IPS-18c (cell line): ENCODE measurements at regions not wholly inside any gene's neighbourhood (a gene's known extent, or its start where the extent isn't known, plus 50 kb on each side); places are given as distances from the start of the nearest gene placed in this dataset.

Source experiments
- H3K4me3 ChIP-seq: 2 replicates; pipeline ENCODE4 v1.7.0; 2013; ENCODE audit warnings: low read depth, mild to moderate bottlenecking, low read length, moderate library complexity; ENCODE audit not compliant: insufficient read depth
- H3K9me3 ChIP-seq: one replicate; pipeline ENCODE4 v1.6.1; 2013; ENCODE audit warnings: mild to moderate bottlenecking, low read length, moderate library complexity; ENCODE audit not compliant: control insufficient read depth, insufficient read depth

DNA sequence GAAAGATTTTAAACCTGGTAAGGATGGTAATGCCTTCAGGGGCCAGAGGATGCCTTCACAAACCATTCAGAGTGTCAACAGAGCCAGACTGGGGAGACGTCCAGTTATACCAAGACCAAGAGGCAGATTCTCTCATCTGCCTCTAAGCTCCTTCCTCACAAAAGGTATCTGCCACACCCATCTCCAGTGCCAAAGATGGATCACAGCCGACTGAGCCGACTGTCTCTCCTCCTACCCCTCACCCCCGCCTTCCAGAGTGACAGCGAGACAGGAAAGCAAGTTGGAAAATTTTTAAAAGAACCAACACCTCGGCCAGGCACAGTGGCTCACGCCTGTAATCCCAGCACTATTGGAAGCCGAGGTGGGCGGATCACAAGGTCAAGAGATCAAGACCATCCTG is 79.1 kb upstream of the AKIP1 start:
- H3K9me3 ChIP-seq: no peaks in the 10 kb centered on the region
- H3K4me3 ChIP-seq: no peak overlapping the region

DNA sequence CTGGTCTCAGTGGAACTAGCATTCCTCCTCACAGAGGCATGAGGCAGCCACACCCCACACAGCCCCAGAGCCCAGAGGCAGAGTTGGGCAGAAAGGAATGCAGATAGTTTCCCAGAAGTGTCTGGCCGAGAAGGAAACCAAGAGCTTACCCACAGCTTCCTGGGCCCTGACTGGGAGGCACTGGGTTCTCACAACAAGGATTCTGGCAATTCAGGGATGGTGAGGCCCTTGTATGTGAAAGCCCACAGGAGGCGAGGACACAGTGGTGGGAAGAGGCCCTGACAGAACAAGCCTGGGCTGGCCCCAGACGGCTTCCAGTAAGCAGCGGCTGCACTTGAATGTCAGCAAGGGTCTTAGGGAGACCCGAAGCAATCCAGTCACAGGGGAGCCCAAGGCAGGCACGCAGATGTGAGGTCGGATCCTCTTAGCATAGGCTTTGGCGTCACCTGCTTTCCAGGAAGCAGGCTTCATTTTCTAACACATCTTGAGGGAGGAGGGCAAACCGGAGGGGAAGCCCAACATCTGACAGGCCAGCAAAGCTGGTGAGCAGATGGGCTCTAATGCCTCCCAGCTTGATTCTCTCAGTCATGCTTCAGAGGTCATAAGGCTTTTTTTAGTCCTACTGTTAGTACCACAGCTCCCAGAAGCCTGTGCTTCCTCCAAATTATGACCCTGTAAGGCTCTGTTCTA is 78.3 kb upstream of the AKIP1 start:
- H3K9me3 ChIP-seq: no peaks in the 10 kb centered on the region
- no peak overlapping the region for H3K4me3 ChIP-seq

DNA sequence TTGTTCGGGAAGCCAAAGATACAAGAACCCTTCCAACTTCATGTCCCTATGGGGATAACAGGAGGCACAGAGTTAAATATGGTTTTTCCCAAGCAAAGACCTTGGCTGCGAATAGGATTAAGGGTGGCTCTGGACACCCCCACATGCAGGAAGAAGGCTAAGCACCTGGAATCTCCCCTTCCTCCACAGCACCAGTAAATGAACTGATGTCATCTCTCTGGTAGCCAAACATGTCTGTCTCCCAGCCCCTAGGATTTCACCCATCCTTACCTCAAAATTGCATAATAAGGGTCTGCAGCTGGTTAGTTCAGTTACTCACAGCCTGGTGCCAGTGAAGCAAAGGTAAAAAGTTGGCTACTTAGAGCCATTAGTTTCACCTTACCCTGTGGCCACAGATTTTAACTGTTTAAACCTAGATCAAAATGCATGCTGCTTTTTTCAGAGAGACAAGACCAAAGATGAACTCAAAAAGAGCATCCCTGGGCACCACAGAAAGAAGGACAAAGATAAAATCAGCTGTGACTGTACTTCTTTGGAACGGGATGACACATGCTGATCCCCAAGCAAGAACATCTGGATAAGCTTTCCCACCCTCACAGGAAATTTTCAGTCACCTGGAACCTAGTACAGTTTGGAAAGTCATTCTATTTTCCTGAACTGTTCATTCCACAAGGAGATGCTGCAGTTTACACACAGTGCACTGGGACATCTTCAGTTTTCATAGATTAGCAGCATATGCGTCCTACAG is 77.2 kb upstream of the AKIP1 start:
- H3K9me3 ChIP-seq: no peaks in the 10 kb centered on the region
- H3K4me3 ChIP-seq: no peak overlapping the region

DNA sequence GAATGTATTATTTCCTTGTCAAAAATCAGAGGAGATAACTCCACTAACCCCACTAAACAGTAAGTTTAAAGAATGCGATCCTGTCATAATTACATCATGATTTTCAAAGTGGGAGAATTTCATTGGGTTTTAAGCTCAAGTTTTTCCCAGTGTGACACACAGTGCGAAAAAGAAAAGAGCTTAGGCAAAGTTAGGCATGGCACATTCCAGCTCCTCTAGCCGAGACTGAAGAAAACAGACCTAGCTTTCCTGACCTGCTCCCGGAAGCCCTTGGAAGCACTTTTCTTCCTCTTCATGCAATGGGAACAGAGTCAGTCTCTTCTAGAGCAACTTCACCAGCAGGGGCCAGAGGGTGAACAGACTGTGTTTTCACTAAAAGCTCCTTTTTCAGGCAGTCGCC is 76.6 kb upstream of the AKIP1 start:
- Histone ChIP-seq H3K9me3 (no peaks in the 10 kb centered on the region), H3K4me3 (no peak overlapping the region)

DNA sequence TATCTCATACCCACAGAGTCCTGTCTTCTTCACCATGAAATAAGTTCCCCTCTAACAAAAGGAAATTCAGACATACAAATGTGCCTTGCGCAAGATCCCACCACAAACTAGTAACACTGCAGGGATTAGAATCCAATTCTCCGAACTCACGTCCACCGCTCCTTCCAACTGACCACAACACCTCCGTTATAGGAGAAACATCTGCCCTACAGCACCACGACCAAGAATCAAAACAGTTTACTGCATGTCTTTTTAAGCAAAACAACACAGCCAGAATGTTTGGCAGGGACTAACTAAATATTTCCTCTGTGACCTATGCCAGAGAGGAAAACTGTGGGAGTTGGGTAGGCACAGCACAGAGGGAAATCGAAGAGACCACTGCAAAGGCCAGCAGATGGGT is 72.7 kb upstream of the AKIP1 start:
- H3K9me3 ChIP-seq: no peaks in the 10 kb centered on the region
- no peak overlapping the region for H3K4me3 ChIP-seq

DNA sequence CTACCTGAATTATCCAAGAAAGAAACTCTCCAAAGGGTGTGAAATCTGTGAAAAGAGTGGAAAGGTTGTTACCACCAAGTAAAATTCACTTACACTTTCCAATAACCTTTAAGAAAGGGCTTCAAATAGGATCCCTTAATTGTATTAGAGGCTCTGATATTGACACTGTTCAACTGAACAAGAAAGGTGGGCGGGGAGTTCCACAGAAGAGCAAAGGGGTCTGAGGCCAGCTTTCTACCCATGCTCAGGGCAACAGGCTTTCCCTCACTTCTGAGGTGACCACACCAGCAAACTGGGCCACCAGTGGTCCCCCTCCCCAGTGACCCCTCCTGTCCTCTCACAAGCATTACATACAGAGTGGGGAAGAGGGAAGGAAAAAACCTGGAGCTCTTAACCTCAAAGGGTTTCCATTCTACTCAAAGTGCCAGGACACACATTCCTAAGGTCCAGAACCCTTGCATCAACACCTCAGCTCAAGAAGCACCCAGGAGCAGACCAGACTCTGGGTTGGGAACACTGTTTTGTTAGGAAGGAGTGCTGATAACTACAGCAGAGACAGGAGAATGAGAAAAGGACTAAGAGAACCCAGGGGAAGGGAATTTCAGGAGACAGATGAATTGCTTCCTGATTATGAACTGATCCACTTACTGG is 71.6 kb upstream of the AKIP1 start:
- Histone ChIP-seq H3K9me3 (no peaks in the 10 kb centered on the region), H3K4me3 (no peak overlapping the region)

DNA sequence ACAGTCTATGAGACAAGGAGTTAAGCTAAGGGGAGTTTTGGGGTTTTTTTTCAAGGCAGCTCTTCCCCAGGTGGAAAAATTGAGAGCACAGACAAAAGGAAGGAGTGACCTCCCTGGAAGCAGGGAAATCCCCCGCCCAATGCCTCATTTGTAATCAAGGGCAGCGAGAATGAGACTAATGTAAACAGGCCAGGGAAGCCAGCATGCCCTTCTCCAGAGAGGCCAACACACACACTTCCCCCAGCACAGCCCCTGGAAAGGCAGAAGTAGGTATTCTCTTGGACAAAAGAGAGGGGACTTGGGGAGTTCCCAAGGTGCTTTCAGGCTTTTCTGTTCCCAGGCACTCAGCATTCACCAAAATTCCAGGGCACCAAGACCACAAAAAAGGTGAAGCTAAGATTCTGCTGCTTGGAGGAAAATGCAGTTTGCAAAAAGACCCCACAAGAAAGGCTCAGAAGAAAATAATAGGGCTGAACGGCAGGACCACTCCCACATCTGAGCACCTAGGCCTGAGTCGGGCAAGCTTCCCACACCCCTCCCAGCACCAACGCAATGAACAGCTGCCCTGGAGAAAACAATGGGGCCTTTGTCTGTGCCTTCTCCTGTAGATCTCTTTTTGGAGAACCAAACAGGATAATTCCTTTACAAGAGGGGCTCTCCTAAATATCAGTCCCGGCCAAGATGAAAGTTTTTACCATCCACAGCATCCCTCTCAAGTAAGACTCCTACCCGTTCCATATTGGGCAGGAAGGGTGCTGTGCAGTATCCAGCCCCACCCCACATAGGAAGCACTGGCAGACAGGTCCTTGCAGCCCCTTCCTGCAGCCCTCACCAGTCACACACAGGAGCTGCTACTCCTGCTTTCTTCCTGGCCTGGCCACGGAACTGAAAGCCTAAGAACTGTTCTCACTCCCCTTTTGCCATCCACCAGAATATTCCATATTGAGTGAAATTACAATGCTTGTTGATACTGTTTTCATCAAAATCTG is 70.7 kb upstream of the AKIP1 start:
- Histone ChIP-seq H3K9me3 (no peaks in the 10 kb centered on the region), H3K4me3 (no peak overlapping the region)

DNA sequence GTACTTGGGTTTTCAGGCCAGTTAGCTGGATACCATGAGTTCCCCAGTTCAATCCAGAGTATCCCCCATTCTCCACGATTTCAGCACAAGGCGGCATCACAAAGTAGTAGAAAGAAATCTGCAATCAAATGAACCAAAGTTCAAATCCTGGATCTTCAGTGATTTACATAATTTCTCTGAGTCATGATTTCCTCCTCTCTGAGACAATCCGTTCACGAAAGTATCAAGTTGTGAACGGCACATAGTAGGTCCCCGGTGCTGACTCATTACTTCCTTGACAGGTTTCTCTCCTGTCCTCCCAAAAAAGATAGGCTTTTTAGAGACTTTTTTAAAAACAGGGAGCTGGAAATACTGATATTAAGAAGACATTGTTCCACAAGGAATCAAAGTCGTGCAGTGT is 69.1 kb upstream of the AKIP1 start:
- Histone ChIP-seq H3K4me3 (no peak overlapping the region), H3K9me3 (no peaks in the 10 kb centered on the region)

DNA sequence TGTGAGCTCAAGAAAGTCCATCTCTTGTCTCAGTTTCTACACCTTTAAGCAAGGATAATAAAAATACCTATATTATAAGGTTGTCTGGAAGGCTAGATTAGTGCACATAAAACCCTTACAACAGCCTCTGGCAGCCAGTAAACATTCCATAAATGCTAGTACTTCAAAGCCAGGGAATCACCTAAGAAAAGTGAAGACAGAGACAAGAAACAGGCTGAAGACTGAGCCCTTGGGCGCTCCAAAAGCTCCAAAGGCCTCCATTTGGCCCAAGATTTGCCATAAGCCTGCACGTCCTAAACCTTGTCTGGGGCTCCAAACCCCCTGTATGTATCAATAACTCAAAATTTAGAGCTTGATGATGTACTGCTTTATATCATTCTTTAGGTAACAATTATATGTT is 52.2 kb upstream of the AKIP1 start:
- peaks cover 2% of the 10 kb centered on the region for H3K9me3 ChIP-seq

More for the DNA sequence above, 52.2 kb upstream of the AKIP1 start:
- H3K4me3 ChIP-seq: no peak overlapping the region
